Dedifferentiated amniotic fluid mesenchymal stem cell (primary cell): ENCODE measurements at regions not wholly inside any gene's neighbourhood (a gene's known extent, or its start where the extent isn't known, plus 50 kb on each side); places are given as distances from the start of the nearest gene placed in this dataset.
"Not testable (repeated sequence)": the region's sequence is repeated elsewhere in the genome, so short reads cannot be mapped to it uniquely, and the experiment has no call there.

Experiments used
- DNase-seq: peaks from one replicate; pipeline ENCODE4 v3.0.0-alpha.2; 2016; ENCODE audit errors: extremely low spot score

- no peak for DNase-seq
These were observed 363.6 kb upstream of the ARPP21 start for GRCh38 chr3:35275768-35276167.

GRCh38 chr3:35276568-35276967 lies 362.8 kb upstream of the ARPP21 start:
- DNase-seq, result no peak

GRCh38 chr3:35291471-35292236 lies 347.7 kb upstream of the ARPP21 start:
- DNase-seq, result no peak

DNA sequence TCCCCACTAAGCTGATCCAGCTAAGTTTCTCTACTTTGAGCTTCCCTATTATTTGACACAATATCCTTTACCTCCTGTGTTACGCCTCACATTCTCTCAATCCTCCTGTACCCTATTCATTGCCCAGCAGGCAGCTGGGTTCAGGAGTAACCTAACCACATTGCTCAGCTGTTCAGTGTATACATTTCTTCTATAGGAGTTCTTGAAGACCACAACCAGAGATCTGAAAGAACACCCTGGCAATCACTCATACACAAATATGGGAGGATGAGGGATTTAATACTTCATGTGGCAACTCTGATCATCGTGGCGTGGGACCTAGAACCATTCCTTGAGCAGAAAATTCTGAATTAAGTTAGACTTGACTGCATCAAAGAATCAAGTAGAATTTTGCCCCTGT lies 346.8 kb upstream of the ARPP21 start:
- DNase-seq, result no peak

DNA sequence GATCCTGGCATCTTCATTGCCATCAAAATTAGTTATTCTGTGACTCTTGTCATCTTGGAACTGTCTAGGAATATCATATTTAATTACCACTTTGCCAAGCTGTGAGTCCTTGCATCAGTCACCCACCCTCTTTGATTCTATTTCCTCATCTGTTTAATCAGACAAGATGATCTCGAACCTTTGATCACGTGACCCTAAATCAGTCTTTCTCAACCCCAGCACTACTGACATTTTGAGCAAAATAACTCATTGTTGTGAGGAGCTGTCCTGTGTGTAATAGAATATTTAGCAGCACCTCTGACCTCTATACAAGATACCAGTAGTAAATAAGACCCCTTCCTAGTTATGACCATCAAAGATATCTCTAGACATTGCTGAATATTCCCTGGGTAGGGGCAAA lies 343.4 kb upstream of the ARPP21 start:
- DNase-seq, result no peak

DNA sequence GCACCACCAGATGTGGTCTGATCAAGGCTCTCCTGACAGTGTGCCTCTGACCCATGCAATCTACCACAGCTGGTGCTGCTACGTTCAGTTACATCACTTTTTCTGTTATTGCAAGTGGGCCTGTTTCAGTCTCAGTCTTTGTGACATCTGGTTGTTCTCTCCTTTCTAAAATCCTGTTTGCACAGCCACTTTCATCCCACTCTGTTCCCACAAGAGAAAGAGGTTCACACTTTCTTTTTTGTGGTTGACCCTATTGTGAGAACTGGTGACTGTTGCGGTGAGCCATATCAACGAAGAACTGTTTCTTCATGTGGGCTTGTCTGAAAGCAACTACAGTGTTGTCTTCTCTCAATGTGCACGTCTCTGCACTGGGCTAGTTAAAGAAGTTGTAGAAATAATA lies 342.8 kb upstream of the ARPP21 start:
- no peak for DNase-seq

DNA sequence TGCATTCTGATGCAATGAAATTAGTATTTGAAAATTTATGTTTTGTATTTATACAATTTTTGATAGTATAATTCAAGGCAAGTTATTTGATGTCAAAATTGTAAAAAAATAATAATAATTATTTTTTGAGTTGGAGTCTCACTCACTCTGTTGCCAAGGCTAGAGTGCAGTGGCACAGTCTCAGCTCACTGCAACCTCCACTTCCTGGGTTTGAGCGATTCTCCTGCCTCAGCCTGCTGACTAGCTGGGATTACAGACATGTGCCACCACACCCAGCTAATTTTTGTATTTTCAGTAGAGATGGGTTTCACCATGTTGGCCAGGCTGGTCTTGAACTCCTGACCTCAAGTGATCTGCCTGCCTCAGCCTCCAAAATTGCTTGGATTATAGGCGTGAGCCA lies 342.4 kb upstream of the ARPP21 start:
- DNase-seq, result not testable (repeated sequence)

GRCh38 chr3:35305406-35305805 lies 333.9 kb upstream of the ARPP21 start:
- no peak for DNase-seq

DNA sequence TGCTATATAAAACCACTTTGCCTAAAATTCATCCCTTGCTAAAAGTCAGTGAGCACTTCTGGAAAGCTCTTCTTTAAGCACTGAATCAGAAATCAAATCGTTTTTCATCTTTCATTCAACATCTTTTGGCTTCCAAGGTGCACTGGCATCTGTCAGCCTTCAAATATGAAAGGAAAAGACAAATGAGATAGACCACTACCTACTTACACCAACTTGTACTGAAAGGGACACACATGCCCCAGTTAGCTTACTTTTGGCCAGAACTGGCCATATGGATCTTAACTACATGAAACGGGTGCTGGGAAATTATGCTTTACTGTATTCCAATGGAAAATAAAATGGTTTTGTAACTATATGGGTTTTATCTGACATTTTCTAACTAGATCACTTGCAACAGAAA lies 332.0 kb upstream of the ARPP21 start:
- DNase-seq, result no peak

- DNase-seq, result not testable (repeated sequence)
These were observed 322.5 kb upstream of the ARPP21 start for GRCh38 chr3:35316841-35317240.

DNA sequence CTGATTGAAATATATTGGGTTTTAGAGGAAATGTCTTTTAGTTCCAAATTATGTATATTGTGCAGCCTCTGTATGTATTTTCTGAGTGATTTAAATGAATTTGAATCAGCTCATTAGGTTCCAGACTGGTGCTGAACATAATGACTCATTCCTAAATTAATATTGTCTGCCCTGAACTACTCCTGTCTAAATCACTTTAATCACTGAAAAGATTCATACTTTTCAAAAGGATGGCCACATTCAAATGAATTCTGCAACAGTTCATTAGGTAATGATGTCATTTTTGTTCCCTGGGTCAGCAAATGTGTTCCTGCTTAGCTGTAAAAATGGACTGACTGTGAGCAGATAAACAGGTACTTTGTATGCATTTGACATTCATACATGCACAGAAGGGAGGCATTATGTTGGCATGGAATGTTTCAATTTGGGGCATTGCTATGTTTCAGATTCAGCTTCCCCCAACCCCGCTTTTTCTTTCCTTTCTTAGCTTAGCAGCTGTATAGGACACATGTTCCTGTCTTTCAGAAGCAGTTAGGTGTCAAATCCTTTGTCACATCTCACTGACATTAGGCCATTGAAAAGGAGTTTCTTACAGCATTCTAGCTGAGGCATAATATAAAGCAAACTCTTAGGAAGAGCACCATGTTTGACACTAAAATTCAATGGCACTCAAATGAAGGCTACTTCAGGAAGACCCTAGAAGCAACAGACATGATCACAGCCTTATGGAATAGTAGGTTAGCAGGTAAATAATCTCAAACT lies 318.5 kb upstream of the ARPP21 start:
- no peak for DNase-seq

GRCh38 chr3:35322070-35322469 lies 317.3 kb upstream of the ARPP21 start:
- no peak for DNase-seq

DNA sequence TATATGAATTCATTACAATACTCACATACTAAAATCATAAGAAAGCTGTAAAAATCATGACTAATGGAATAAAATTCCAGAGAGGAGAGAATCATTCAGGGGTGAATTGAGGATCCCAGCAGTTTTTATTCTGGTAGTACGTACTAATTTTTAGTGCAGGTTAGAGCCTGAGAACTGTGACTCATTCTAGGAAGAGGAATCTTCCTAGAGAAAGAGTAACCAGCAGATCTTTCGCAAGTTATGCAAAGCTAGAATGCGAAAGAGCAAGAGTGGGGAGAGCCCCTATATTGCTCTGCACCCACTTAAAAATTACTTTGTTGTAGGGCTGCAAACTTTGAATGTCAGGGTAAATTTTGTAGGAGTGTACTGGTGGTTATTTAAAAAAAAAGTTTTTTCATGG lies 303.6 kb upstream of the ARPP21 start:
- DNase-seq, result no peak

GRCh38 chr3:35336601-35337000 lies 302.7 kb upstream of the ARPP21 start:
- DNase-seq, result no peak

DNA sequence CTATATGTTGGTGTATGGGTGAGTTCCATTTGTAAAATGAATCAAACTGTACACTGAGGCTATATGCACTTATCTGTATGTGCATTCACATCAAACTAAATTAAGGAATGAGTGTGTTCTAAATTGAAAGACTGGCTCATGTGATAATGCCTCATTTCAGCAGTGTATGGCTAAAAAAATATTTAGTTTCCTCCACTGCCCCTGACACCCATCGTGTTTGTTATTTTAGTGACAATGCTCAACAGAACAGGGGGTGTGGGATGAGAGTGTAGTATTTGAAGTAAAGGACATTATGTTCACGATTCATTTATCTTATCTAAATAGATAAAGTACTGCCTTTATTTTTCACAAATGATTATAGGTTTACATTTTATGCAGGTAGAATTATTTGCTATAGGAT lies 301.1 kb upstream of the ARPP21 start:
- no peak for DNase-seq

- no peak for DNase-seq
These were observed 259.1 kb upstream of the ARPP21 start for GRCh38 chr3:35380196-35380595.

DNA sequence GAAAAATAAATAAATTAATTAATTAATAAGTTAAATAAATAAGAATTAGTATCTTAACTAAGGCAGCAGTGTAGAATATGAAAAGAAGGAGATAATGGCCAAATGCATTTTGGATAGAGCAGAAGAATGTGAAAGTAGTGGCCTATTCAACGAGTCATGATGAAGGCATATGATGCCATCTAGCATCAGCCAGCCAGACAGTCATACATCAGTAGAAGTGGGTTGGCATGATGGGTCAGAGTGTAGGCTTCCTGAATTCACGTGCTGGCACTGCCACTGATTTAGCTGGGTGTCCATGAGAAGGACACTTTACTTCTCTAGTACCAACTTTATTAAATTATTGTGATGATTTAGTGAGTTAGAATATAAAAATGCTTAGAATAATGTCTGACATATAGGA lies 256.1 kb upstream of the ARPP21 start:
- no peak for DNase-seq

DNA sequence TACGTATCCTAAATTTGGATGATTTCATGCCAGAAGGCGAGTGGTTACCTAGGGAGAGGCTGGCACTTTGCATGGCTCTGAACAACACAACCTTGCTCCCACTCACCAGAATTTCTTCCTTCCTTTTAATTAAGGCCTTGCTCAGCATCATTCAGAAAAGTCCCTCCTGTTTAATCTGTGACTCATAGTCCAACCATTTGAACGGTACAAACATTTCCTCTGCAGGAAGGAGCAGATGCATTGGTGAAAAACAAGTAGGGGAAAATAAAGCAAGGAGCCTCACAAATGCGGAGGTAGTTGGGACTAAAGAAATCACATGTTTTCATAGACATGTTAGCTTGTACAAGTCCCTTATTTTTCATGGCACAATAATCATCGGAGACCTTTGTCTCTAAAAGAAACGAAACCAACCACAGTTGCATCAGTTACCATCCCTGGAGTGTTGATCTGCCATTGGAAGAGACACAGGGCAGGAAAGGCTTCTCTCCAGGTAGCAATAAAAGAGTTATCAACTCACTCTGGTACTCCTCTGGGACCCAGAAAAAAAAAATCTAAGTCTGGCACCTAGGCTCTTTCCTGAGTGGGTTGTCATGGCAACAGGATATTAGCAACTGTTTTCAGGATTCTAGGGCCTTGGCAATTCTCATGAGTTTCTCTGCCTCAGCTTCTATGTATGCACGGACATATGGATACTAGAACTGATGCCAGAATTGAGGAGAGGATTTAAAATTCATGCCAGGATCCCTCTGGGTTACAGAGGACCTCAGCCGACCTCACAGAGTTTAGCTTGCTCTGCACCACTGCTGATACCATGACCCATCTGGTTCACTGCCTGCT lies 255.4 kb upstream of the ARPP21 start:
- no peak for DNase-seq

GRCh38 chr3:35385271-35385670 lies 254.1 kb upstream of the ARPP21 start:
- DNase-seq, result no peak

DNA sequence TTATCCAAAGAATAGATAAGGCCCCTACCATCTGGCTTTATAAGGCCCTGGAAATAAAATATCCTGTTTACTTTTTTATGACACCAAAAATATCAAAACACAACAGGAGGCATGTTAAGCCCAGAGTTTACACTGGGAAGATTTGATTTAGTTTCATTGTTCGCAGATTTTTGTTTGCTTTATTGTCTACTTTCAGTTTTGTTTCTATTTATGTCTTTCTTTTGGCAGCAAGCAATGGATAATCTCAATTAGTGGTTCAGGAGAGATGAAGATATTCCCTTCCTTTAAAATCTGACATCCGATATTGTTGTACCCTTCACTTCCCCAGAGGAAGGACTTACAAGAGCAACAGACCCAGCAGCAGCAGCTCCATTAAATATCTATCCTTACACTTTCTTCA lies 249.4 kb upstream of the ARPP21 start:
- no peak for DNase-seq

- DNase-seq, result no peak
These were observed 247.1 kb upstream of the ARPP21 start for GRCh38 chr3:35392187-35392586.
